Stimulated activated effector memory CD8-positive, alpha-beta T cell treated with anti-CD3 and anti-CD28 coated beads, Interleukin-12 subunit alpha, Interleukin-12 subunit beta, amount 100 ng/mL, for 72 hours (primary cell): ENCODE measurements at regions not wholly inside any gene's neighbourhood (a gene's known extent, or its start where the extent isn't known, plus 50 kb on each side); places are given as distances from the start of the nearest gene placed in this dataset.

Experiments used
- ATAC-seq: fragments of 150-1000 bp; cut with Tn5 transposase; 2 replicates; pipeline ENCODE4 v1.10.0; 2021
- DNase-seq, 2 donors: peaks; one replicate each; pipeline ENCODE4 v3.0.0; 2021 to 2022; ENCODE audit warnings: low spot score in 2 of 2
- H3K27ac Mint-ChIP-seq: one replicate; pipeline ENCODE4 v1.8.0; 2022; ENCODE audit warnings: mild to moderate bottlenecking, mixed read lengths
- H3K36me3 Mint-ChIP-seq: one replicate; pipeline ENCODE4 v1.8.0; 2022; ENCODE audit warnings: mild to moderate bottlenecking, mixed read lengths
- H3K4me1 Mint-ChIP-seq: one replicate; pipeline ENCODE4 v1.8.0; 2022; ENCODE audit warnings: mixed read lengths
- H3K4me3 Mint-ChIP-seq: one replicate; pipeline ENCODE4 v1.8.0; 2022; ENCODE audit warnings: mild to moderate bottlenecking, mixed read lengths
- H3K9me3 Mint-ChIP-seq: one replicate; pipeline ENCODE4 v1.8.0; 2022; ENCODE audit warnings: mixed read lengths

DNA sequence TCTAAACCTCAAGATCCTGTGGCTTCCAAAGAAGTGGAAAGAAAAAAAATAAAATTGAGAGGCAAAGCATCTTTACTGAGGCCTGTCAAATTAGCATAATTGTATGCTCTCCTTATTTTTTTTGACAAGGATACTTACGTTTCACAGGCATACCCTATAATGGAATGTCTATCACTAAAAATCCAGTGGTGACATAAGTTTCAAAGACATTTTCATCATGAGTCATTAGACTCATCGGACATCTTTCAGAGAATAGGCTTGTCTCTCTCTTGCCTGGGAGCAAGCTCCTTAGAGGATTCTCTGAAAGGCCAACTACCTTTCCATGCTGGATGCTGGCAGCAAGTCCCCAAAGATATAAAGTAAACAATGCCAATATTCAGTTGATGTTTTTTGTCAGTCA lies 380.7 kb upstream of the STEAP1 start:
- Mint-ChIP-seq H3K27ac (no peak overlapping the region), H3K4me1 (no peaks in the 10 kb centered on the region), H3K9me3 (peaks cover 8% of the 10 kb centered on the region), H3K36me3 (no peaks in the 10 kb centered on the region), H3K4me3 (no peak overlapping the region)
- DNase-seq (no peak), ATAC-seq (no peak)

DNA sequence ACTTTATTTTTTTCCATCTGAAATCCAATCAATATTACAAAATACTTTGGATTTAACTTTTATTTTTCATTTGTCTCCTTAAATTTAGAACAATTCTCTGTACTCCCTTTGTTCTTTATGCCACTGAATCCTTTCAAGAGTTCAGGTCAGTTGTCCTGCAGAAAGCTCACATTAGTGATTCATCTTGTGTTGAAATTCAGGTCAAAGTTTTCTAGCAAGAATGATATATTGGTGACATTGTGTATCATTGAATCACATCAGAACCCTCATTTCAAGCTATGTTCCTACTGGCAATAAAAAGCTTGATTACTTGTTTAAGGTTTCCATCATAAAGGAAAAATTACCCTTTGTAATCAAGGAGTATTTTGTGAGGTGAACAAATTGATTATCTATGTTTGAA lies 378.8 kb upstream of the STEAP1 start:
- Mint-ChIP-seq H3K27ac (no peak overlapping the region), H3K4me3 (no peak overlapping the region), H3K9me3 (peaks cover 12% of the 10 kb centered on the region), H3K4me1 (no peaks in the 10 kb centered on the region), H3K36me3 (no peaks in the 10 kb centered on the region)
- ATAC-seq = no peak
- no peak for DNase-seq

DNA sequence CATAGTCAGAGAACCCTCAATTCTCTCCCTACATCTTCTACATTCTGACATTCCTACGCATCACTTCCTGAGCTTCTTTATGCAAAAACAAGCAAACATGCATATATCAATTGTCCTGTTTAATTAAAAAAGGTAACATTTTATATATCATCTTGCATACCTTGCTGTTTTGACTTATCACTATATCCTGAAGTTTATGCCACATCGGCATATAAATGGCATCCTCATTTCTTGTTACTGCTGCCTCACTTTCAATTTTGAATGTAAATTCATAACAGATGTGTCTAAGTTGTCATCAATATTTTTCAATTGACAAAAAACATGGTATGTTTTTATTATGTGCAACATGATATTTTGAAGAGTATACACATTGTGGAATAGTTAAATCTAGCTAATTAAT lies 377.3 kb upstream of the STEAP1 start:
- H3K27ac Mint-ChIP-seq = no peak overlapping the region
- DNase-seq (no peak), ATAC-seq (no peak)
- no peaks in the 10 kb centered on the region for H3K4me1 Mint-ChIP-seq
- H3K36me3 Mint-ChIP-seq = no peaks in the 10 kb centered on the region
- peaks cover 12% of the 10 kb centered on the region for H3K9me3 Mint-ChIP-seq
- H3K4me3 Mint-ChIP-seq = no peak overlapping the region

DNA sequence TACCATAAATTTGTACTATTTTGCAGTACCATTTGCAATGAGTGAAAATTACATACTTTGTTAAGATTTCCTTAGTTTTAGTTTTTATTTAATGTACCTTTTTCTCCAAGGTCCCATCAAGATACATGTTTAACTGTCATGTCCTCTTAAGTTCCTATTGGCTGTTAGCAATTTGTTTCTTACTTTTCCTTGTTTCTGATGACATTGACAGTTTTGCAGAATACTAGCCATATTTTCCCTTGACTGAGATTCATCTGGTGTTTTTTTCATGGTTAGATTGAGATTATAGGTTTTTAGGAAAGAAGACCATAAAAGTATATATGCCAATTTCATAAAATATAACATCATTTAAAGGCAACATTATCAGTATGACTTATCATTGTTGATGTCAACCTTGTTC lies 376.8 kb upstream of the STEAP1 start:
- Mint-ChIP-seq H3K9me3 (peaks cover 12% of the 10 kb centered on the region), H3K27ac (no peak overlapping the region), H3K36me3 (no peaks in the 10 kb centered on the region), H3K4me1 (no peaks in the 10 kb centered on the region), H3K4me3 (no peak overlapping the region)
- DNase-seq = no peak
- no peak for ATAC-seq

DNA sequence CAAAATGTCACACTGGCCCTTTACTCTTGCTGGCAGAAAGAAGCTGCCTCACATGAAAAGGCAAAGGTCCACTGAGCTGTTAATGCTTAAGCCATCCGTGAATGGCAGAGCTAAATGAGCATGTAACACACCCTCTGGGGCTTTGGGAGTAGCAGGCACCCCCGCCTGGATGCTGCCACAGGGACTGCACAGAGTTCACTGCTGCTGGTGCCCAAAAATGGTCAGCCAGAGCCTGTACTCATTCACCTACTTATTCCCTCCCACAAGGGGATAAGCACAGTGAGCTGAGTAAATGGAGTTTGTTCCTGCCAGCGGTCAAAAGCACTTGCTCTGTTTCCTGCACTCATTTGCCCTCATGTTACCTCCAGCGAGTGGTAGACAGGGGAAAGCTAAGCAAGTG lies 374.0 kb upstream of the STEAP1 start:
- Mint-ChIP-seq H3K36me3 (no peaks in the 10 kb centered on the region), H3K4me1 (no peaks in the 10 kb centered on the region), H3K9me3 (peaks cover 12% of the 10 kb centered on the region), H3K27ac (no peak overlapping the region), H3K4me3 (no peak overlapping the region)
- ATAC-seq (no peak), DNase-seq (no peak)

DNA sequence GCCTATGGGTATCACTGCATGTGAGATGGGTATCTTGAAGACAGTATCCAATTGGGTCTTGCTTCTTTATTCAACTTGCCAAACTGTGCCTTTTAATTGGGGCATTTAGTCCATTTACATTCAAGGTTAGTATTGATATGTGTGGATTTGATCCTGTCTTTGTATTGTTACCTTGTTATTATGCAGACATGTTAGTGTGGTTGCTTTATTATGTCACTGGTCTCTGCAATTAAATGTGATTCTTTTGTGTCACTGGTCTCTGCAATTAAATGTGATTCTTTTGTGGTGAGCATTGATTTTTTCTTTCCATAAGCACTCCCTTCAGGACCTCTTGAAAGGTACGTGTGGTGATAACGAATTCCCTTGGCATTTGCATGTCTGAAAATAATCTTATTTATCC lies 357.8 kb upstream of the STEAP1 start:
- no peak for DNase-seq
- Mint-ChIP-seq H3K36me3 (no peaks in the 10 kb centered on the region), H3K4me3 (no peak overlapping the region), H3K9me3 (peaks cover 15% of the 10 kb centered on the region), H3K27ac (no peak overlapping the region), H3K4me1 (no peaks in the 10 kb centered on the region)
- no peak for ATAC-seq

DNA sequence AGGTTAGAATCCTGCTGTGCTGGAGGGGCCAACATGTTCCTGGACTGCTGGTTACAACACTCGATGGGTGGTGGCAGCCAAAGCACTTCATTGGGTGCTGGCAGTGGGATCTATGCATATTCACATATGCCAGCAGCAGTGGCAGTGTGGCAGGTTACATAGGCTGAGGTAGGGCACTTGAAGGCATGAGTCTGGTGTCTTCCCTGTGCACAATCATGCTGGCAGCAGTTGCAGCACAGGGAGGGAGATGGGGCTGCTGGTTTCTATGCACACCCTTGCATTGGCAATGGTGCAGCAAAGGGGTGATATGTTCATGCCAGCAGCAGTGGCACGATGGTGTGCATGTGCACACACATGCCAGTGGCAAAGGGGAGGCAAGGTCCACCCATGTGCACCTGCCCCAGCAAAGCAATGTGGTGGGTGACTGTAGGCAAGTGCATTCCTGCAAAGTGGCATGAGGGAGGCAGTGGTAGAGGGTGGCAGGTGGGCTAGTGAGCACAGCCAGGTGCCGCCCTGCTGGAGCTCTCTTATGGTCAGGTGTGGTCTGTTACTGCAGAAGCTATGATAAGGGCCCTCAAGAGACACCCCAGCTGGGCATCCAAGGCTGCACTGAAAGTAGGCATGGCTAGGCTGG lies 356.2 kb upstream of the STEAP1 start:
- no peaks in the 10 kb centered on the region for H3K36me3 Mint-ChIP-seq
- H3K27ac Mint-ChIP-seq = no peak overlapping the region
- H3K9me3 Mint-ChIP-seq = peaks cover 15% of the 10 kb centered on the region
- no peaks in the 10 kb centered on the region for H3K4me1 Mint-ChIP-seq
- H3K4me3 Mint-ChIP-seq = no peak overlapping the region
- DNase-seq = no peak
- no peak for ATAC-seq

DNA sequence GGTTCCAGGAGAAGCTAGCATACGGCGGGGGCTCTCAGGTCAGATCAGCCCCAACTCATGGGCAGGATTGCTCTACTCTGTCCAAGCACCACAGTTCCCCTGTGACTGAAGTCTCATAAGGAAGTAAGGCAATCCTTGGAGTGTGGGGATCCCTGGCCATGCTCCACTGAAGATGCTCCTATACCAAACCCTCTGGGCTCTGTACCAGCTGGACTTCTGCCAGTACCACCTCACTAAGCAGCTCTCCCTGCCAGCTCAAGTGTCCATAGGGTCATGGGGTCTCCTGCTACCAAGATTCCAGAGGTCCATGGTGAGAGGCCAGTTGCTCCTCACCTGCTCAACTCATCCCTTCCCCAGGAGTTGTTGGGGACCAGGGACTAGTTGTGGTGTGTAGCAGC lies 355.7 kb upstream of the STEAP1 start:
- DNase-seq (no peak), ATAC-seq (no peak)
- Mint-ChIP-seq H3K36me3 (no peaks in the 10 kb centered on the region), H3K4me1 (no peaks in the 10 kb centered on the region), H3K4me3 (no peak overlapping the region), H3K9me3 (peaks cover 15% of the 10 kb centered on the region), H3K27ac (no peak overlapping the region)

DNA sequence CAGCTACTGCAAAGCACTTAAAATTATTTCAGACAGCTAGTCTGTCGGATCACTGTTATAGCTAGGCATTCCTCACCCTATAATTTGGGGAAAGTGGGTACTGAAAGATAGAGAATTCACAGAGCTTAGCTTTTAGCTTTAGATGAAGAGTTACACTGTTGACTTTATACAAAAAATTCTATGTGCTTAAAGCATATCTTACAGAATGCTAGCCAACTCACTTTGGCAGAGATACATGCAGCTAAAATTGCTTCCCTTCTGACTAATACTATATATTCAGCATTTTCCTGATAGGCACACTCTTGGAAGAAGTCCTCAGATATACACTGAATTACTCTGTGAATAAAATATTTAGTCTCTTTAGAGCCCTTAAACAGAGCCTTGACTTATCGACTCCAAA lies 353.5 kb upstream of the STEAP1 start:
- H3K9me3 Mint-ChIP-seq = peaks cover 17% of the 10 kb centered on the region
- no peak overlapping the region for H3K27ac Mint-ChIP-seq
- H3K4me1 Mint-ChIP-seq = no peaks in the 10 kb centered on the region
- DNase-seq (no peak), ATAC-seq (no peak)
- no peaks in the 10 kb centered on the region for H3K36me3 Mint-ChIP-seq
- H3K4me3 Mint-ChIP-seq = no peak overlapping the region

DNA sequence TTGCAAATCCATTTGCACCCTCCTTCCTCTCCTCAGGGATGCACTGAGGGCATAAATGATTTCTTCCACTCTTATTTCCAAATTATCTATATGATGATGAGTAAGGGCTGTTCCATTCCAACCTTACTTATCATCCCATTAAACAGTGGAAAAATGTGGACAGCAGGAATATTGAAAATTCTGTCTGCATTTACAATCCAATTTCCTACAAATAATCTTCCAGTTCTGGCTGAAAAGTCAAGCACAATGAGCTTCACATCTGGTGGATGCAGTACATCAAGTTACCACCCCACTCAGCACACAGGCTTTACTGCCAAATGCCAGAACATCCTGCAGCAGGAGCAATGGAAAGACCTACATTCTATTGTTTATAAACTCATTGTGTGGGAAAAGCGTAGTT lies 345.0 kb upstream of the STEAP1 start:
- DNase-seq = no peak
- ATAC-seq = no peak
- no peaks in the 10 kb centered on the region for H3K36me3 Mint-ChIP-seq
- H3K4me3 Mint-ChIP-seq = no peak overlapping the region
- H3K27ac Mint-ChIP-seq = no peak overlapping the region
- H3K9me3 Mint-ChIP-seq = peaks cover 17% of the 10 kb centered on the region
- H3K4me1 Mint-ChIP-seq = no peaks in the 10 kb centered on the region

DNA sequence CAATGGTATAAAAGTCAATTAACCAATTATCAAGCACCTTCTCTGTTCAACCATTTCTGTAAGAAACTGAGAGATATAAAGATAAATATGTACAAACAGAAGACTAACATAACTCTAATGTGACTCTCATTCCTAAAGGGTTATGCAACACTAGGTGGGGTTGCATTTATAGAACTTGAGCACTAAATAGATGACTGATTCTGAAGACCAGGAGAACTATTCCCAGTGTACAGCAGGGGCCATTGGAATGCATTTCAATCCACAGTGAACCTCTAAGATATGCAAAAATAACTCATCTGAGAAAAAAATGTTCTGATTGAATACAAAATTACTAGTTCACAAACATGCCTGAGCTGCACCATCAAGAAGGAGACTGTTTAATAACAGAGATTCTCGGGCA lies 341.2 kb upstream of the STEAP1 start:
- Mint-ChIP-seq H3K27ac (no peak overlapping the region), H3K9me3 (peaks cover 6% of the 10 kb centered on the region), H3K36me3 (no peaks in the 10 kb centered on the region), H3K4me1 (no peaks in the 10 kb centered on the region), H3K4me3 (no peak overlapping the region)
- DNase-seq (no peak), ATAC-seq (no peak)

DNA sequence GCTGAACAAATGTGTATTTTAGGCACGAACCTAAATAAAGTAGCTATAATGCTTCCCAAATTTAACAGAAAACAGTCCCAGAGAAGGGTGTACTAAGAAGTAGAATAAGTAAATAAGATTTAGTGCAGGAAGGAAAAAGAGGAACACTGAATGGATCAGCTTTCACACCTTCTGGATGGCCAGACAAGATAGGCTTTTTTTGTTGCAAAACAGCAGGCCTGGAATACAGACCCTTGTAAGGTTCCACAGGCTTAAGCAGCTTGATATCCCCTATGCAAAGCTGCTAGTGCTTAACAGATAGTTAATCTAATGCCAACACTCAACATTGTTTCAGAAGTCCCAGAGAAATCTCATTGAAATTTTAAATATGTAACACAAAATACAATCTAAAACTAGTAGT lies 328.1 kb upstream of the STEAP1 start:
- H3K4me3 Mint-ChIP-seq = no peak overlapping the region
- H3K9me3 Mint-ChIP-seq = peaks cover 6% of the 10 kb centered on the region
- H3K36me3 Mint-ChIP-seq = no peaks in the 10 kb centered on the region
- ATAC-seq (no peak), DNase-seq (no peak)
- no peak overlapping the region for H3K27ac Mint-ChIP-seq
- H3K4me1 Mint-ChIP-seq = no peaks in the 10 kb centered on the region

DNA sequence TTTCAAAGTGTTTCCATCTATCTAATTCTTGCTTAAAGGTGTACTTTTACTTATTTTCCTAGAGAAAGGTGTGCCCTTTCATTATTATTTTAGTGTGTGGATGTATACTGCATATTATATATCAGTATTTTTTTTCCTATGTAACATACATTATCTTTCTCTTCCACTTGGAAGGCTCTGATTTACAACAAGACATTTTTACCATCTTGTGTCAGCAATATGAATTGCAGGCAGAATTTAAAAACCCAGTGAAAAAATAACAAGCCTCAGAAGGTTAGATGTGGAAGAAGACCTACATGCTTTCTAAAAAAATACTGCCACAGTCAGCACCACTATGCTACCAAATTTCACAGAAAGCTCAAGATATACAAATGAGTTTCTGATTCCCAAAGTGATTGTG lies 327.7 kb upstream of the STEAP1 start:
- Mint-ChIP-seq H3K4me3 (no peak overlapping the region), H3K27ac (no peak overlapping the region), H3K9me3 (peaks cover 7% of the 10 kb centered on the region), H3K4me1 (no peaks in the 10 kb centered on the region), H3K36me3 (no peaks in the 10 kb centered on the region)
- ATAC-seq (no peak), DNase-seq (no peak)

DNA sequence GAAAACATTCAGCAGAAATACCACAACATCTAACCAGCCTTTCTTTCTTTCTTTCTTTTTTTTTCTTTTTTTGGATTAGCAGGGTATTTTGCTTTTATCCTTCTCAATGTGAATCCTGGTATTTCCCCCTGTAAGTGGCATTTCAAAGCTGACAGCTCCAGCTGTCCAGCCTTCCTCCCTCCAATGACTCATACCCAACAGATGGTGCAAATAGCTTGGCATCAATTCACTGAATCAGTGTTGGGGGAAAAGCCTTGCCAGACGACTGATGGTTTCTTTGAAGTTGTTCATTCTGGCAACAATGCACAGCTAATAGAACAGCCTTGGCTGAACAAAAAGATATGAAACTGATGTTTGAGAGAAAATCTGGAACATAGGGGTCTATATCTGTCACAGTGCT lies 316.8 kb upstream of the STEAP1 start:
- no peaks in the 10 kb centered on the region for H3K4me1 Mint-ChIP-seq
- no peak overlapping the region for H3K4me3 Mint-ChIP-seq
- no peak for DNase-seq
- ATAC-seq = no peak
- H3K27ac Mint-ChIP-seq = no peak overlapping the region
- H3K9me3 Mint-ChIP-seq = no peaks in the 10 kb centered on the region
- H3K36me3 Mint-ChIP-seq = no peaks in the 10 kb centered on the region

DNA sequence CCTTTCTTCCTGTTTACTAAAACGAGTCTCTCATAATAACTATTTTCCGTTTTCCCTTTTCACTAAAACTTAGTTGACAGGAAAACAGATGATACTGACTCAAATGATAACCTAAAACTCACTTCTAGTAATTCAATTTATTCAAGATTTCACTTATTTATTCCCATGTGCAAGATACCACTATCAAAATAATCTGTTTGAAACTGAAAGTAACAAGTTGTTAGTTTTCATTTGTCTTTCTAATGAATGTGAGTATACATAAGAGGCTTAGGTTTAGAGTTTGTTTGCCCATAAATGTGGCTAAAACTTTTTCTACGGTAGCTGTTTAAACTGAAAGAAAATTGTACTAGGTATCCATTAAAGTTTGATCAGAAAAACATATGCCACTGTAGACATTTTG lies 314.9 kb upstream of the STEAP1 start:
- Mint-ChIP-seq H3K27ac (no peak overlapping the region), H3K4me3 (no peak overlapping the region), H3K4me1 (no peaks in the 10 kb centered on the region), H3K9me3 (no peaks in the 10 kb centered on the region), H3K36me3 (no peaks in the 10 kb centered on the region)
- ATAC-seq (no peak), DNase-seq (no peak)

DNA sequence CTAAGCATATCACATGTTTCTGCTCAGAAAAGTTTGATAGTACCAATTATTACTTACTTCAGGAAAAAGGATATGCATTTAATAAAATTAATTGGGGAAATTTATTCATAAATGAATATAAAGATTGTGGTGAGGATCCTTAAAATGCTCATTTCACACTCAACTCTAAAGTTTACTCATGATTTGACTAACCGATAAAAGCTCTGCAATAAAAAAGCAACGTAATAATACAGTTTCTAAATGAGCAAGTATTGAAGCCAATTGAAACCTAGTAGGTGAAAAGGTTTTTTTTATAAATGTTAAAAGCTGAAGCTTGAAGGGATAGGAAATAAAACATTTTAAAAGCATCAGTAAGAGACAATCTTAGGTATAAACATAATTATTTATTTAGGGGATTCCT lies 308.3 kb upstream of the STEAP1 start:
- H3K27ac Mint-ChIP-seq = no peak overlapping the region
- no peak for DNase-seq
- ATAC-seq = no peak
- H3K4me1 Mint-ChIP-seq = no peaks in the 10 kb centered on the region
- H3K4me3 Mint-ChIP-seq = no peak overlapping the region
- no peaks in the 10 kb centered on the region for H3K9me3 Mint-ChIP-seq
- no peaks in the 10 kb centered on the region for H3K36me3 Mint-ChIP-seq

DNA sequence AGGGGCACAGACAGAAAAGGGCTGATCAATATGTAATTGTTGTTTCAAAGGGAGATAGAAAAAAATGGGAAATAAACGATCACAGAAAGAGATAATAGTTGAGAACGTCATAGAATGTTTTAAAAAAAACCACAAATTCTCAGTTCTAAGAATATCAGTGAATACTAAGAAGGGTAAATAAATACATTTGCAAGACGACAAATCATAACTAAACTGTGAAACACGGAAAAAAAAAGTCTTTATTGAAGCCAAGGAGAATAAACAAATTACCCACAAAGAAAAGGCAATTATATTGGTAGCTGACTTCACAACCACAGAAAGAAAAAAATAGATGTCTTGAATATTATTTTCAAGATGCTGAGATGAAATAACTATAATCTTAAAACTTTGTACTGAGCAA lies 305.2 kb upstream of the STEAP1 start:
- ATAC-seq = no peak
- H3K9me3 Mint-ChIP-seq = peaks cover 3% of the 10 kb centered on the region
- H3K27ac Mint-ChIP-seq = no peak overlapping the region
- H3K4me1 Mint-ChIP-seq = no peaks in the 10 kb centered on the region
- H3K36me3 Mint-ChIP-seq = no peaks in the 10 kb centered on the region
- DNase-seq = no peak
- no peak overlapping the region for H3K4me3 Mint-ChIP-seq
